ENCODE measurements at regions not wholly inside any gene's neighbourhood (a gene's known extent, or its start where the extent isn't known, plus 50 kb on each side); places are given as distances from the start of the nearest gene placed in this dataset.

- H3K36me3 Mint-ChIP-seq (ENCODE audit: low read depth), result peaks cover 3% of the 10 kb centered on the region
- DNase-seq (ENCODE audit: low read depth, low spot score), result no peak
- H3K27me3 Mint-ChIP-seq (ENCODE audit: low read depth), result peaks cover 17% of the 10 kb centered on the region
- H3K27ac Mint-ChIP-seq (ENCODE audit: unreplicated experiment), result no peak overlapping the region
- no peak overlapping the region for H3K4me3 Mint-ChIP-seq
- no peak for TF ChIP-seq CTCF (conservative IDR thresholded peaks at IDR 0.05)
- H3K9me3 Mint-ChIP-seq, result peaks cover 8% of the 10 kb centered on the region
- H3K4me1 Mint-ChIP-seq, result no peaks in the 10 kb centered on the region
Measured at GRCh38 chr10:130388746-130389145, 252.6 kb downstream of the GLRX3 start.

GRCh38 chr10:130389906-130390305, 253.7 kb downstream of the GLRX3 start:
- H3K27ac Mint-ChIP-seq (ENCODE audit: unreplicated experiment), result no peak overlapping the region
- TF ChIP-seq CTCF (conservative IDR thresholded peaks at IDR 0.05), result no peak
- H3K27me3 Mint-ChIP-seq (ENCODE audit: low read depth), result peaks cover 9% of the 10 kb centered on the region
- DNase-seq (ENCODE audit: low read depth, low spot score), result no peak
- H3K4me3 Mint-ChIP-seq, result no peak overlapping the region
- no peaks in the 10 kb centered on the region for H3K9me3 Mint-ChIP-seq
- H3K36me3 Mint-ChIP-seq (ENCODE audit: low read depth), result no peaks in the 10 kb centered on the region
- no peaks in the 10 kb centered on the region for H3K4me1 Mint-ChIP-seq

GRCh38 chr10:130392031-130392430, 255.8 kb downstream of the GLRX3 start:
- H3K9me3 Mint-ChIP-seq, result peaks cover 7% of the 10 kb centered on the region

GRCh38 chr10:130393342-130393741, 257.2 kb downstream of the GLRX3 start:
- H3K27ac Mint-ChIP-seq (ENCODE audit: unreplicated experiment), result no peak overlapping the region
- no peaks in the 10 kb centered on the region for H3K4me1 Mint-ChIP-seq
- peaks cover 9% of the 10 kb centered on the region for H3K9me3 Mint-ChIP-seq
- DNase-seq (ENCODE audit: low read depth, low spot score), result no peak
- no peak overlapping the region for H3K4me3 Mint-ChIP-seq
- TF ChIP-seq CTCF (conservative IDR thresholded peaks at IDR 0.05), result no peak
- peaks cover 10% of the 10 kb centered on the region for H3K36me3 Mint-ChIP-seq (ENCODE audit: low read depth)
- H3K27me3 Mint-ChIP-seq (ENCODE audit: low read depth), result peaks cover 2% of the 10 kb centered on the region

More at GRCh38 chr10:130392031-130392430, 255.8 kb downstream of the GLRX3 start:
- no peak for TF ChIP-seq CTCF (conservative IDR thresholded peaks at IDR 0.05)
- Mint-ChIP-seq H3K4me3 (no peak overlapping the region), H3K4me1 (no peaks in the 10 kb centered on the region), H3K36me3 (ENCODE audit: low read depth) (peaks cover 10% of the 10 kb centered on the region), H3K27me3 (ENCODE audit: low read depth) (peaks cover 2% of the 10 kb centered on the region), H3K27ac (ENCODE audit: unreplicated experiment) (no peak overlapping the region)
- DNase-seq (ENCODE audit: low read depth, low spot score), result no peak

- Mint-ChIP-seq H3K27ac (ENCODE audit: unreplicated experiment) (no peak overlapping the region), H3K9me3 (peaks cover 13% of the 10 kb centered on the region), H3K4me3 (no peak overlapping the region), H3K4me1 (no peaks in the 10 kb centered on the region), H3K27me3 (ENCODE audit: low read depth) (no peaks in the 10 kb centered on the region), H3K36me3 (ENCODE audit: low read depth) (peaks cover 10% of the 10 kb centered on the region)
- no peak for TF ChIP-seq CTCF (conservative IDR thresholded peaks at IDR 0.05)
- DNase-seq (ENCODE audit: low read depth, low spot score), result no peak
Measured at GRCh38 chr10:130394832-130395231, 258.6 kb downstream of the GLRX3 start.

Data from neural crest cell (in vitro differentiated cells).